Pancreas (tissue), 10 donors: ENCODE measurements at regions not wholly inside any gene's neighbourhood (a gene's known extent, or its start where the extent isn't known, plus 50 kb on each side); places are given as distances from the start of the nearest gene placed in this dataset.

ENCODE experiments used
- ATAC-seq, 4 donors: fragments of 200-7000 bp; cut with Tn5 transposase; one replicate each; pipeline versions ENCODE4 v1.8.0 to v1.9.1; 2020; ENCODE audit warnings: mild to moderate bottlenecking in 4 of 4, moderate library complexity in 4 of 4
- DNase-seq, 6 donors: peaks; one replicate each; pipeline ENCODE4 v3.0.0-alpha.2; 2020
- FAIRE-seq: peaks from 2 replicates; lab custom pipeline; 2012; peaks lifted over from hg19 to GRCh38; lab: Jason Lieb, UNC
- H3K27ac ChIP-seq, 4 donors: fragments of 200-600 bp; sonication (generic); 1 replicate in 3 of 4; 2 replicates in 1 of 4; pipeline versions ENCODE4 v1.5.0 to v1.8.0; 2020
- H3K27me3 ChIP-seq, 4 donors: fragments of 200-600 bp; one replicate each; pipeline ENCODE4 v1.8.0; 2021
- H3K36me3 ChIP-seq, 3 donors: fragments of 200-600 bp; sonication (generic) in 1 of 3; one replicate each; pipeline versions ENCODE4 v1.5.0 to v1.8.0; 2020 to 2021
- H3K4me1 ChIP-seq, 3 donors: fragments of 200-600 bp; one replicate each; pipeline ENCODE4 v1.8.0; 2021
- H3K4me3 ChIP-seq, 4 donors: fragments of 200-600 bp; sonication (generic) in 2 of 4; one replicate each; pipeline versions ENCODE4 v1.5.0 to v1.8.0; 2020 to 2021
- H3K9me3 ChIP-seq, 4 donors: fragments of 200-600 bp; one replicate each; pipeline ENCODE4 v1.8.0; 2021
- CTCF ChIP-seq, 4 donors: fragments of 200-600 bp; sonication (generic) in 3 of 4; IDR thresholded peaks; one replicate each; pipeline versions ENCODE4 v1.5.0 to v1.8.0; 2021; ENCODE audit warnings: antibody characterized with exemption in 4 of 4
- WGBS, 2 donors: extraction: QIAGEN DNeasy Blood & Tissue Kit; methylation state at CpG; one replicate each; pipeline ENCODE4 v1.1.7; 2013; 5-methylcytosine and 5-hydroxymethylcytosine counted together
- intact Hi-C, 3 donors: fragments of 100-400 bp; cut with DNase I; formaldehyde crosslinking; loops; one replicate each; pipeline versions ENCODE4 v1.11.1 to v1.14.2; 2022
- donor health status: healthy with polysubstance abuse.
- donor health status: DM: no; HTN: no; CAD: no; lungs with moderate emphysema.
- donor health status: DM: no; HTN: no; CAD: no.
- donor health status: control.
- donor health status: control.
- donor health status: Bipolar disorder and iron deficiency.
- donor health status: DM: yes; HTN: yes; CAD: no.
- donor health status: DM: no; HTN: no; CAD: no.
- donor health status: DM: no; HTN: no; CAD: no.
- donor health status: DM: yes; HTN: yes; CAD: no.

GRCh38 chr9:88811511-88811910 lies 179.8 kb upstream of the S1PR3 start:
- Histone ChIP-seq H3K4me1 (no peaks in the 10 kb centered on the region), H3K36me3 (no peaks in the 10 kb centered on the region), H3K27me3 (no peaks in the 10 kb centered on the region), H3K4me3 (no peak overlapping the region), H3K9me3 (no peaks in the 10 kb centered on the region), H3K27ac (no peak overlapping the region)
- WGBS, 2 donors: 96 to 97% methylated on average over 7 of the region's 7 CpGs
- DNase-seq: no peak
- ATAC-seq: no peak
- FAIRE-seq: no peak
- TF ChIP-seq CTCF (IDR thresholded peaks at IDR 0.05): no peak
- intact Hi-C loops: loop anchor here in 1 of 3 donors (10.0 kb wide), 1 partner anchor 57 kb away; no protein-coding TSS in a partner anchor

DNA sequence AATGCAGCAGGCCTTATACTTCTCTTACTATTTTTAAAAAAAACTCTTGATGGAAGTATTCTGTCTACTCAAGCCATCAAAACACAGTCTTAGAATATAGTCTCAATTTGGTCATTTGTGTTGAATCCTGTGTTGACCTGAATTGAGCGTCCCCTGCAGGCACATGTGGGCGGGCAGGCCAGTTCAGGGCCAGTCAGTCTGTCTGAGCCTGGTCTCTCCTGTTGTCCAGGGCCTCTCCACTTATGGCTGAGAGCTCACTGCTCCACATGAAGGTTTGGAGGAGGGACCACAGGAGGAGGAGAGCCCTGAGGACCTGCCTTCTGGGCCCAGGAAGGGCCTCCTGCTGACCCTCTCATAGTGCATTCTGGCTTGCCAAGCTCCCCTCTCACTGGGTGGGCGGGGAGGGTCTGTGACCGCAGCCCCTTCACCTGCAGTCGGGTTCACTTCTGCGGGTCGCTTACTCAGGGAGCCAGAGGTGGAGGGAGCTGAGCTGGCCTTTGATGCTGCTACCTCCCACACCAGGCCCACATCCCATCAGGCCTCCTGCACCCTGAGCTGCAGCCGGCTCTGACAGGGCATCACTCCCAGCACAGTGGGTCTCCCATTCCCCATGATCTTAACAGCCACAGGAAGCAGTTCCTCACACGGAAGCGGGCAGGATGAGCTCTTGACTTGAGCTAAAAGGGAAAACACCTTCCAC lies 178.2 kb upstream of the S1PR3 start:
- no peak for DNase-seq
- no peak for FAIRE-seq
- WGBS, 2 donors: 83 to 90% methylated on average over 10 of the region's 10 CpGs
- Histone ChIP-seq H3K9me3 (no peaks in the 10 kb centered on the region), H3K27ac (no peak overlapping the region), H3K4me1 (no peaks in the 10 kb centered on the region), H3K36me3 (no peaks in the 10 kb centered on the region), H3K27me3 (no peaks in the 10 kb centered on the region), H3K4me3 (no peak overlapping the region)
- no peak for TF ChIP-seq CTCF (IDR thresholded peaks at IDR 0.05)
- no peak for ATAC-seq
- intact Hi-C loops: loop anchor here in 1 of 3 donors (10.0 kb wide), 1 partner anchor 58 kb away; no protein-coding TSS in a partner anchor

DNA sequence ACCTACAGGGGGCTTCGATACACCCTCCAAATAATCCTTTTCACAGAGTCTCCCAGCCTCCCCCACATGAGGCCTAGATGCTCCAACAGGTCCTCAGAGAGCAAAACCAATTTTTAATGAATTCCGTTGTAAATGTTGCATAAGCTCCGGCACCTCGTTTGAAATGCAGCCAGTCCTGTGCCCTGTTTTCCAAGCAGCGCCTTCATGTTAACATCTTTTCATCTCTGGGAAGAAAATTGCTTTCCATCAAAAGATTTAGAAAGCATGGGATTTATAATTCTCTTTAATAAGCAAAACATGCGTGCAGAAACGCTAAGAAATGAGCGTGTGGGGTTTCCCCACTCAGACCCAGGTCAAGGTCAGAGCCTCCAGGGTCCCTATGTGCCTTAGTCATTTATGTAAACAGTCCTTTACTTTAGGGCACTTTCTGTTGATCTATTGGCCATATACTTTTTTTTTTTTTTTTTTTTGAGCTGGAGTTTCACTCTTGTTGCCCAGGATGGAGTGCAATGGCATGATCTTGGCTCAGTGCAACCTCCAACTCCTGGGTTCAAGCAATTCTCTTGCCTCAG lies 177.5 kb upstream of the S1PR3 start:
- intact Hi-C loops: loop anchor here in 1 of 3 donors (10.0 kb wide), 1 partner anchor 59 kb away; no protein-coding TSS in a partner anchor
- H3K27me3 ChIP-seq: no peaks in the 10 kb centered on the region
- no peak overlapping the region for H3K27ac ChIP-seq
- H3K9me3 ChIP-seq: no peaks in the 10 kb centered on the region
- H3K36me3 ChIP-seq: no peaks in the 10 kb centered on the region
- H3K4me3 ChIP-seq: no peak overlapping the region
- DNase-seq: no peak
- no peak for ATAC-seq
- H3K4me1 ChIP-seq: no peaks in the 10 kb centered on the region
- 82 to 85% methylated on average over 8 of the region's 8 CpGs for WGBS, 2 donors
- TF ChIP-seq CTCF (IDR thresholded peaks at IDR 0.05): no peak
- no peak for FAIRE-seq

DNA sequence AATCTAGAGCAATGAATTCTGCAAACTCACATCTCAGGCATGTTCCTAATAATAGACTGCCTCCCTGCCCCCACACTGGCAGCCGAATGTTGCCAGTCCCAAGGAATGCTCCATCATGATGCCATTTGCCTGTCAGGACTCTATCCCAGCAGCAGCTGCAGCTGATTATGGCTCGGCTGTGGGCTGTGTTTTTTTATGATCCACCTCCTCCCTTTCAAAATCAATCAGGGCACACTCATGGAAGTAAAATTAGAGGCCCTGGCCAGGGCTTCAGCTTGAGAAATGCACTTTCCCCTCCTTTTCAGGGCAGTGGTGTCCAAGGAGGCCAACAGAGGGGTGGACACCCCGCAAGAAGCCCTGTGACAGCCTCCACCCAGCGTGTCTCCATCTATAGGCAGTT lies 176.7 kb upstream of the S1PR3 start:
- 59 to 69% methylated on average over 4 of the region's 4 CpGs for WGBS, 2 donors
- H3K4me1 ChIP-seq: no peaks in the 10 kb centered on the region
- TF ChIP-seq CTCF (IDR thresholded peaks at IDR 0.05): no peak
- H3K36me3 ChIP-seq: no peaks in the 10 kb centered on the region
- H3K27me3 ChIP-seq: no peaks in the 10 kb centered on the region
- H3K9me3 ChIP-seq: no peaks in the 10 kb centered on the region
- ATAC-seq: no peak
- DNase-seq: no peak
- intact Hi-C loops: loop anchor here in 1 of 3 donors (10.0 kb wide), 1 partner anchor 60 kb away; no protein-coding TSS in a partner anchor
- H3K27ac ChIP-seq: no peak overlapping the region
- no peak for FAIRE-seq
- no peak overlapping the region for H3K4me3 ChIP-seq

DNA sequence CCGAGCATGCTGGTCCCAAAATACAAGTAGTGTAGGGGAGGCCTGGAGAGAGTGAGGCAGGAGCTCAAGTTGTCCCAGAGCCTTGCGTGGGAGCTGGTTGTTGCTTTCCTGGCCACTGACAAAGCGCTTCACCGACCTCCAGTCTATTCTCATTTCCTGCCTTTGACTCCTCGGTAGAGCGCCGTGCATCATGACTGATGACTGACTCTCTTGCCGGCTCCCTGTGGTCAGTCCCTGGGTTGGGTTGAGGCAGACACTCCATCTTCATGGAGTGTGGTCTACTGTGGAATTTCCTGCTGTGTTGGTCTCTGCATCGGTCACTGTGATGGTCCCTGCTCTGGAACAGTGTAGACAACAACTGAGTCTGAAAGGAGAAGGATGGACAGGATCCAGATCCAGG lies 175.1 kb upstream of the S1PR3 start:
- FAIRE-seq (no peak), ATAC-seq (no peak), DNase-seq (no peak)
- Histone ChIP-seq H3K4me1 (no peaks in the 10 kb centered on the region), H3K4me3 (no peak overlapping the region), H3K36me3 (no peaks in the 10 kb centered on the region), H3K9me3 (no peaks in the 10 kb centered on the region), H3K27ac (no peak overlapping the region), H3K27me3 (no peaks in the 10 kb centered on the region)
- no peak for TF ChIP-seq CTCF (IDR thresholded peaks at IDR 0.05)
- WGBS, 2 donors: 82 to 87% methylated on average over 9 of the region's 9 CpGs
- intact Hi-C loops: loop anchor here in 1 of 3 donors (10.0 kb wide), 1 partner anchor 61 kb away; no protein-coding TSS in a partner anchor
